Aorta (tissue), 5 donors: ENCODE measurements at regions not wholly inside any gene's neighbourhood (a gene's known extent, or its start where the extent isn't known, plus 50 kb on each side); places are given as distances from the start of the nearest gene placed in this dataset.

ENCODE experiments used
- ATAC-seq: fragments of 200-7000 bp; cut with Tn5 transposase; one replicate; pipeline ENCODE4 v1.9.1; 2022; ENCODE audit warnings: moderate library complexity; ENCODE audit not compliant: low FRiP score
- DNase-seq, 2 donors: peaks; one replicate each; pipeline ENCODE4 v3.0.0-alpha.2; 2020
- H3K27ac ChIP-seq, 2 donors: one replicate each; pipeline ENCODE4 v1.5.1; 2013; ENCODE audit warnings: low read length in 2 of 2, mild to moderate bottlenecking in 2 of 2, moderate library complexity in 2 of 2, control low read depth in 1 of 2, inconsistent platforms in 1 of 2, low read depth in 1 of 2
- H3K27me3 ChIP-seq, 2 donors: one replicate each; pipeline ENCODE4 v1.6.1; 2013; ENCODE audit warnings: control low read depth in 1 of 2, low read length in 1 of 2, mild to moderate bottlenecking in 1 of 2, moderate library complexity in 1 of 2; ENCODE audit not compliant: insufficient read depth in 2 of 2, control insufficient read depth in 1 of 2
- H3K36me3 ChIP-seq, 2 donors: one replicate each; pipeline ENCODE4 v1.6.1; 2013; ENCODE audit warnings: control low read depth in 1 of 2, low read length in 1 of 2, mild to moderate bottlenecking in 1 of 2; ENCODE audit not compliant: insufficient read depth in 2 of 2, control insufficient read depth in 1 of 2
- H3K4me1 ChIP-seq, 2 donors: one replicate each; pipeline ENCODE4 v1.6.1; 2013; ENCODE audit warnings: low read length in 2 of 2, control low read depth in 1 of 2, mild to moderate bottlenecking in 1 of 2, moderate library complexity in 1 of 2; ENCODE audit not compliant: insufficient read depth in 2 of 2, control insufficient read depth in 1 of 2
- H3K4me3 ChIP-seq, 2 donors: one replicate each; pipeline ENCODE4 v1.5.1; 2013; ENCODE audit warnings: low read length in 2 of 2, control low read depth in 1 of 2, mild to moderate bottlenecking in 1 of 2
- H3K9me3 ChIP-seq: one replicate; pipeline ENCODE4 v1.6.1; 2013; ENCODE audit warnings: mild to moderate bottlenecking, low read length; ENCODE audit not compliant: control insufficient read depth
- WGBS, 2 donors: extraction: QIAGEN DNeasy Blood & Tissue Kit; methylation state at CpG; one replicate each; pipeline ENCODE4 v1.1.7; 2013; 5-methylcytosine and 5-hydroxymethylcytosine counted together
- intact Hi-C, 2 donors: fragments of 100-400 bp; cut with DNase I; formaldehyde crosslinking; loops; one replicate each; pipeline versions ENCODE4 v1.14.2 to v1.15.0; 2022
- donor health status: healthy with polysubstance abuse.
- donor health status: Bipolar disorder and iron deficiency.
- donor health status: DM: no; HTN: no; CAD: no.
- donor health status: DM: no; HTN: no; CAD: no.
- donor health status: DM: yes; HTN: yes; CAD: no.

- Histone ChIP-seq H3K9me3 (no peaks in the 10 kb centered on the region), H3K4me3 (no peak overlapping the region), H3K27ac (no peak overlapping the region), H3K36me3 (no peaks in the 10 kb centered on the region), H3K4me1 (no peaks in the 10 kb centered on the region), H3K27me3 (no peaks in the 10 kb centered on the region)
- no peak for DNase-seq
- no peak for ATAC-seq
- intact Hi-C loops, result no loop called here
Measured at GRCh38 chr4:35491093-35491492, 753.2 kb downstream of the ARAP2 start.

- Histone ChIP-seq H3K27me3 (no peaks in the 10 kb centered on the region), H3K27ac (no peak overlapping the region), H3K4me3 (no peak overlapping the region), H3K4me1 (no peaks in the 10 kb centered on the region), H3K36me3 (no peaks in the 10 kb centered on the region), H3K9me3 (no peaks in the 10 kb centered on the region)
- ATAC-seq (peak; percentile 36), DNase-seq (peak in 1 of 2 donors; percentile 44)
- intact Hi-C loops, result no loop called here
- 21 to 81% methylated on average over 4 of the region's 4 CpGs for WGBS, 2 donors
Measured at GRCh38 chr4:35493977-35494376, 750.3 kb downstream of the ARAP2 start.

GRCh38 chr4:35494955-35495354, 749.4 kb downstream of the ARAP2 start:
- no peak overlapping the region for H3K4me3 ChIP-seq

GRCh38 chr4:35500812-35501211, 743.5 kb downstream of the ARAP2 start:
- DNase-seq (no peak), ATAC-seq (no peak)
- Histone ChIP-seq H3K36me3 (no peaks in the 10 kb centered on the region), H3K9me3 (no peaks in the 10 kb centered on the region), H3K4me3 (no peak overlapping the region), H3K4me1 (no peaks in the 10 kb centered on the region), H3K27me3 (no peaks in the 10 kb centered on the region), H3K27ac (no peak overlapping the region)
- intact Hi-C loops, result no loop called here
- 79 to 85% methylated on average over 2 of the region's 2 CpGs for WGBS, 2 donors

More at GRCh38 chr4:35494955-35495354, 749.4 kb downstream of the ARAP2 start:
- DNase-seq, result peak in 1 of 2 donors; percentile 62
- H3K27ac ChIP-seq, result no peak overlapping the region
- no peaks in the 10 kb centered on the region for H3K4me1 ChIP-seq
- 93 to 97% methylated on average over 5 of the region's 5 CpGs for WGBS, 2 donors
- H3K27me3 ChIP-seq, result no peaks in the 10 kb centered on the region
- no peaks in the 10 kb centered on the region for H3K9me3 ChIP-seq
- intact Hi-C loops, result no loop called here
- no peak for ATAC-seq
- no peaks in the 10 kb centered on the region for H3K36me3 ChIP-seq

GRCh38 chr4:35503435-35503834, 740.9 kb downstream of the ARAP2 start:
- no peak for ATAC-seq
- H3K27me3 ChIP-seq, result no peaks in the 10 kb centered on the region
- intact Hi-C loops, result no loop called here
- 70 to 85% methylated on average over 1 of the region's 1 CpG for WGBS, 2 donors
- no peaks in the 10 kb centered on the region for H3K4me1 ChIP-seq
- H3K27ac ChIP-seq, result no peak overlapping the region
- no peaks in the 10 kb centered on the region for H3K9me3 ChIP-seq
- no peaks in the 10 kb centered on the region for H3K36me3 ChIP-seq
- DNase-seq, result no peak
- no peak overlapping the region for H3K4me3 ChIP-seq

GRCh38 chr4:35506161-35506560, 738.2 kb downstream of the ARAP2 start:
- Histone ChIP-seq H3K4me1 (no peaks in the 10 kb centered on the region), H3K27ac (no peak overlapping the region), H3K9me3 (no peaks in the 10 kb centered on the region), H3K27me3 (no peaks in the 10 kb centered on the region), H3K36me3 (no peaks in the 10 kb centered on the region), H3K4me3 (no peak overlapping the region)
- intact Hi-C loops, result no loop called here
- ATAC-seq (no peak), DNase-seq (no peak)
- 87 to 88% methylated on average over 3 of the region's 3 CpGs for WGBS, 2 donors

GRCh38 chr4:35511851-35512250, 732.5 kb downstream of the ARAP2 start:
- Histone ChIP-seq H3K36me3 (no peaks in the 10 kb centered on the region), H3K27me3 (no peaks in the 10 kb centered on the region), H3K27ac (no peak overlapping the region), H3K4me1 (no peaks in the 10 kb centered on the region), H3K9me3 (no peaks in the 10 kb centered on the region), H3K4me3 (no peak overlapping the region)
- WGBS, 2 donors, result 84 to 90% methylated on average over 4 of the region's 4 CpGs
- intact Hi-C loops, result no loop called here
- DNase-seq, result no peak
- ATAC-seq, result no peak

GRCh38 chr4:35516102-35516501, 728.2 kb downstream of the ARAP2 start:
- Histone ChIP-seq H3K4me3 (no peak overlapping the region), H3K27ac (no peak overlapping the region), H3K36me3 (no peaks in the 10 kb centered on the region), H3K9me3 (no peaks in the 10 kb centered on the region), H3K27me3 (no peaks in the 10 kb centered on the region), H3K4me1 (no peaks in the 10 kb centered on the region)
- ATAC-seq (no peak), DNase-seq (no peak)
- intact Hi-C loops, result no loop called here
- WGBS, 2 donors, result 76 to 78% methylated on average over 1 of the region's 1 CpG

GRCh38 chr4:35520059-35520458, 724.3 kb downstream of the ARAP2 start:
- WGBS, 2 donors, result 14 to 63% methylated on average over 1 of the region's 1 CpG
- no peak for DNase-seq
- H3K36me3 ChIP-seq, result no peaks in the 10 kb centered on the region
- no peak overlapping the region for H3K27ac ChIP-seq
- intact Hi-C loops, result no loop called here
- H3K9me3 ChIP-seq, result no peaks in the 10 kb centered on the region
- no peak overlapping the region for H3K4me3 ChIP-seq
- H3K4me1 ChIP-seq, result no peaks in the 10 kb centered on the region
- no peaks in the 10 kb centered on the region for H3K27me3 ChIP-seq
- ATAC-seq, result no peak
